HL-60 (cell line): ENCODE measurements at regions not wholly inside any gene's neighbourhood (a gene's known extent, or its start where the extent isn't known, plus 50 kb on each side); places are given as distances from the start of the nearest gene placed in this dataset.

Experiments used
- CTCF ChIP-seq: IDR thresholded peaks from one replicate; pipeline ENCODE4 v1.5.1; 2011; ENCODE audit warnings: low read length, control low read depth, inconsistent platforms; ENCODE audit not compliant: insufficient read depth
- GABPA ChIP-seq: IDR thresholded peaks from 2 replicates; pipeline ENCODE4 v1.6.1; 2012; ENCODE audit warnings: low read depth
- POLR2AphosphoS5 ChIP-seq: IDR thresholded peaks from 2 replicates; pipeline ENCODE4 v1.6.1; 2012; ENCODE audit warnings: low read depth
- TF ChIP-seq, protein P1 (sequence below): IDR thresholded peaks from 2 replicates; pipeline ENCODE4 v1.6.1; 2012; ENCODE audit warnings: low read depth; ENCODE audit not compliant: insufficient replicate concordance

DNA sequence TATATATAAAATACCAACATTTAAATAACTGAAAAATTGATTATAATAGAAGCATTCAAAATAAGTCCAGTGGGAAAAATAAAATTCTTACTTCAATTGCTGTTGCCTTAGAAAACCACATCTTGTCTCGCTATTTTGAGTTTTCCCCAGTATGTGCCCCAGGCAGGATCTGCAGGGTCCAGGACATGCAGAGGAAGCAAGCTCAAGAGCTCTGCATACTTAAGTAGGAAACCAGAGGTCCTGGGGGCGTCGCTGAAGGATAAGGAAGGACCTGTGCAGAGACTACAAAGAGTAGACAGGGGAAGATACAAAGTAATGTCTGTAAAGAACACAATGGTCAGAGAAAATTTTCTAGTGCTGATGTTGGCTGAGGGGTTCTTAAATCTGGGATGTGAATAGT lies 310.5 kb upstream of the EMCN start:
- TF ChIP-seq CTCF (no peak), GABPA (no peak), POLR2AphosphoS5 (no peak)
- TF ChIP-seq, protein P1, sequence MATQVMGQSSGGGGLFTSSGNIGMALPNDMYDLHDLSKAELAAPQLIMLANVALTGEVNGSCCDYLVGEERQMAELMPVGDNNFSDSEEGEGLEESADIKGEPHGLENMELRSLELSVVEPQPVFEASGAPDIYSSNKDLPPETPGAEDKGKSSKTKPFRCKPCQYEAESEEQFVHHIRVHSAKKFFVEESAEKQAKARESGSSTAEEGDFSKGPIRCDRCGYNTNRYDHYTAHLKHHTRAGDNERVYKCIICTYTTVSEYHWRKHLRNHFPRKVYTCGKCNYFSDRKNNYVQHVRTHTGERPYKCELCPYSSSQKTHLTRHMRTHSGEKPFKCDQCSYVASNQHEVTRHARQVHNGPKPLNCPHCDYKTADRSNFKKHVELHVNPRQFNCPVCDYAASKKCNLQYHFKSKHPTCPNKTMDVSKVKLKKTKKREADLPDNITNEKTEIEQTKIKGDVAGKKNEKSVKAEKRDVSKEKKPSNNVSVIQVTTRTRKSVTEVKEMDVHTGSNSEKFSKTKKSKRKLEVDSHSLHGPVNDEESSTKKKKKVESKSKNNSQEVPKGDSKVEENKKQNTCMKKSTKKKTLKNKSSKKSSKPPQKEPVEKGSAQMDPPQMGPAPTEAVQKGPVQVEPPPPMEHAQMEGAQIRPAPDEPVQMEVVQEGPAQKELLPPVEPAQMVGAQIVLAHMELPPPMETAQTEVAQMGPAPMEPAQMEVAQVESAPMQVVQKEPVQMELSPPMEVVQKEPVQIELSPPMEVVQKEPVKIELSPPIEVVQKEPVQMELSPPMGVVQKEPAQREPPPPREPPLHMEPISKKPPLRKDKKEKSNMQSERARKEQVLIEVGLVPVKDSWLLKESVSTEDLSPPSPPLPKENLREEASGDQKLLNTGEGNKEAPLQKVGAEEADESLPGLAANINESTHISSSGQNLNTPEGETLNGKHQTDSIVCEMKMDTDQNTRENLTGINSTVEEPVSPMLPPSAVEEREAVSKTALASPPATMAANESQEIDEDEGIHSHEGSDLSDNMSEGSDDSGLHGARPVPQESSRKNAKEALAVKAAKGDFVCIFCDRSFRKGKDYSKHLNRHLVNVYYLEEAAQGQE, result no peak
